Vagina (tissue), 2 donors: ENCODE measurements at regions not wholly inside any gene's neighbourhood (a gene's known extent, or its start where the extent isn't known, plus 50 kb on each side); places are given as distances from the start of the nearest gene placed in this dataset.

ENCODE experiments used
- POLR2A ChIP-seq, 2 donors: fragments of 450-650 bp; IDR thresholded peaks; one replicate each; pipeline ENCODE4 v1.6.1; 2017; ENCODE audit warnings: antibody characterized with exemption in 2 of 2, mild to moderate bottlenecking in 2 of 2, moderate library complexity in 2 of 2
- POLR2AphosphoS5 ChIP-seq, 2 donors: sonication (generic); formaldehyde crosslinking; IDR thresholded peaks; one replicate each; pipeline ENCODE4 v1.9.0; 2017; ENCODE audit warnings: antibody characterized with exemption in 2 of 2, mild to moderate bottlenecking in 2 of 2, low read depth in 1 of 2; ENCODE audit not compliant: insufficient read depth in 1 of 2
- TF ChIP-seq, protein P1 (sequence below), 3 experiments: fragments of 450-650 bp in 2 of 3; fragments of 200-600 bp in 1 of 3; sonication (generic) in 1 of 3; IDR thresholded peaks; one replicate each; pipeline ENCODE4 v1.5.1; 2017 to 2019; ENCODE audit warnings: antibody characterized with exemption in 3 of 3, mild to moderate bottlenecking in 2 of 3, moderate library complexity in 2 of 3

GRCh38 chr5:103907001-103907400 is 344.4 kb upstream of the NUDT12 start:
- TF ChIP-seq, protein P1, sequence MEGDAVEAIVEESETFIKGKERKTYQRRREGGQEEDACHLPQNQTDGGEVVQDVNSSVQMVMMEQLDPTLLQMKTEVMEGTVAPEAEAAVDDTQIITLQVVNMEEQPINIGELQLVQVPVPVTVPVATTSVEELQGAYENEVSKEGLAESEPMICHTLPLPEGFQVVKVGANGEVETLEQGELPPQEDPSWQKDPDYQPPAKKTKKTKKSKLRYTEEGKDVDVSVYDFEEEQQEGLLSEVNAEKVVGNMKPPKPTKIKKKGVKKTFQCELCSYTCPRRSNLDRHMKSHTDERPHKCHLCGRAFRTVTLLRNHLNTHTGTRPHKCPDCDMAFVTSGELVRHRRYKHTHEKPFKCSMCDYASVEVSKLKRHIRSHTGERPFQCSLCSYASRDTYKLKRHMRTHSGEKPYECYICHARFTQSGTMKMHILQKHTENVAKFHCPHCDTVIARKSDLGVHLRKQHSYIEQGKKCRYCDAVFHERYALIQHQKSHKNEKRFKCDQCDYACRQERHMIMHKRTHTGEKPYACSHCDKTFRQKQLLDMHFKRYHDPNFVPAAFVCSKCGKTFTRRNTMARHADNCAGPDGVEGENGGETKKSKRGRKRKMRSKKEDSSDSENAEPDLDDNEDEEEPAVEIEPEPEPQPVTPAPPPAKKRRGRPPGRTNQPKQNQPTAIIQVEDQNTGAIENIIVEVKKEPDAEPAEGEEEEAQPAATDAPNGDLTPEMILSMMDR (IDR thresholded peaks at IDR 0.05): no peak
- no peak for TF ChIP-seq POLR2A (IDR thresholded peaks at IDR 0.05)
- no peak for TF ChIP-seq POLR2AphosphoS5 (IDR thresholded peaks at IDR 0.05; ENCODE audit: insufficient read depth in 1 of 2, low read depth in 1 of 2)
